GM12878 (cell line): ENCODE measurements at regions not wholly inside any gene's neighbourhood (a gene's known extent, or its start where the extent isn't known, plus 50 kb on each side); places are given as distances from the start of the nearest gene placed in this dataset.

Experiments
- ATAC-seq: fragments of 200-7000 bp; cut with Tn5 transposase; 3 replicates; pipeline ENCODE4 v1.9.1; 2020; ENCODE audit warnings: mild to moderate bottlenecking, moderate library complexity
- BruUV-seq: library from RNA; stranded (reverse); fragments of 400-500 nt; replicated peaks from 2 replicates; lab custom pipeline; 2021; lab: Mats Ljungman, UMichigan
- CTCF ChIA-PET: fragments of 300-600 bp; sonication (Branson Sonifier 250); formaldehyde crosslinking; extraction: SDS; loops from one replicate; lab custom pipeline; 2021; ENCODE audit warnings: inconsistent platforms; lab: Yijun Ruan, JAX
- POLR2A ChIA-PET: fragments of 350-600 bp; formaldehyde crosslinking; extraction: SDS; loops from one replicate; lab custom pipeline; 2021; ENCODE audit warnings: inconsistent platforms; lab: Charles Lee
- RAD21 ChIA-PET: fragments of 300-600 bp; sonication (Branson Sonifier 250); formaldehyde crosslinking; loops from one replicate; lab custom pipeline; 2023; ENCODE audit warnings: antibody characterized with exemption; ENCODE audit not compliant: unreplicated experiment; lab: Charles Lee
- SMC1A ChIA-PET: fragments of 300-600 bp; sonication (Branson Sonifier 250); formaldehyde crosslinking; loops from one replicate; lab custom pipeline; 2023; ENCODE audit not compliant: unreplicated experiment, uncharacterized antibody; lab: Charles Lee
- DNase-seq: peaks from one replicate; pipeline ENCODE4 v3.0.0-alpha.2; 2011; ENCODE audit warnings: low read depth, low spot score
- FAIRE-seq: peaks from 3 replicates; lab custom pipeline; 2011; peaks lifted over from hg19 to GRCh38; lab: Jason Lieb, UNC
- H2AFZ ChIP-seq: 2 replicates; pipeline ENCODE4 v1.6.0; 2011; ENCODE audit warnings: low read depth, low read length, control low read depth; ENCODE audit not compliant: control insufficient read depth
- H3K27ac ChIP-seq: 2 replicates; pipeline ENCODE4 v1.5.1; 2011; ENCODE audit warnings: control low read depth; ENCODE audit not compliant: control insufficient read depth, insufficient read depth
- H3K27me3 ChIP-seq, 2 experiments: replicated peaks in 1 of 2; 2 replicates each; pipeline versions ENCODE4 v1.6.0 to v1.6.1; 2011; ENCODE audit warnings: low read length in 1 of 2; ENCODE audit not compliant: control insufficient read depth in 2 of 2, insufficient read depth in 2 of 2
- H3K36me3 ChIP-seq, 2 experiments: 2 replicates each; pipeline ENCODE4 v1.5.1; 2011; ENCODE audit warnings: low read length in 1 of 2; ENCODE audit not compliant: control insufficient read depth in 2 of 2, insufficient read depth in 2 of 2
- H3K4me1 ChIP-seq: 2 replicates; pipeline ENCODE4 v1.6.1; 2011; ENCODE audit warnings: mild to moderate bottlenecking, low read length, moderate library complexity, mixed read lengths; ENCODE audit not compliant: control insufficient read depth, insufficient read depth
- H3K4me2 ChIP-seq: 2 replicates; pipeline ENCODE4 v1.6.0; 2011; ENCODE audit warnings: control low read depth; ENCODE audit not compliant: control insufficient read depth, insufficient read depth
- H3K4me3 ChIP-seq: fragments of 200-600 bp; sonication (generic); 2 replicates; pipeline ENCODE4 v1.5.1; 2016
- H3K79me2 ChIP-seq: 2 replicates; pipeline ENCODE4 v1.6.0; 2011; ENCODE audit warnings: low read length; ENCODE audit not compliant: control insufficient read depth, insufficient read depth
- H3K9ac ChIP-seq: 2 replicates; pipeline ENCODE4 v1.8.0; 2011; ENCODE audit warnings: low read length, control low read depth, mixed read lengths; ENCODE audit not compliant: control insufficient read depth, insufficient read depth
- H3K9me3 ChIP-seq: replicated peaks from 3 replicates; pipeline ENCODE4 v1.5.1; 2011; ENCODE audit warnings: mild to moderate bottlenecking, low read length; ENCODE audit not compliant: control insufficient read depth, insufficient read depth
- H4K20me1 ChIP-seq: 2 replicates; pipeline ENCODE4 v1.6.0; 2011; ENCODE audit not compliant: control insufficient read depth, insufficient read depth
- CBX5 ChIP-seq: sonication (generic); IDR thresholded peaks from 2 replicates; pipeline ENCODE4 v1.6.1; 2016; ENCODE audit warnings: low read depth, moderate library complexity, mild to moderate bottlenecking, inconsistent platforms
- CHD4 ChIP-seq: fragments of 200-600 bp; sonication (generic); IDR thresholded peaks from 2 replicates; pipeline ENCODE4 v1.6.1; 2016; ENCODE audit warnings: mild to moderate bottlenecking
- CREM ChIP-seq: IDR thresholded peaks from 2 replicates; pipeline ENCODE4 v1.6.1; 2014; ENCODE audit warnings: antibody characterized with exemption, low read depth
- ESRRA ChIP-seq: IDR thresholded peaks from 2 replicates; pipeline ENCODE4 v1.6.1; 2012; ENCODE audit warnings: mild to moderate bottlenecking, low read length, improper control_type of control experiment
- HDAC2 ChIP-seq: fragments of 200-600 bp; sonication (generic); IDR thresholded peaks from 2 replicates; pipeline ENCODE4 v1.6.1; 2017
- MEF2B ChIP-seq: fragments of 450-650 bp; IDR thresholded peaks from 2 replicates; pipeline ENCODE4 v1.6.1; 2018; ENCODE audit warnings: mild to moderate bottlenecking, moderate library complexity; ENCODE audit not compliant: partially characterized antibody, poor library complexity, severe bottlenecking
- MYC ChIP-seq: IDR thresholded peaks from 2 replicates; pipeline ENCODE4 v1.6.1; 2011; ENCODE audit warnings: mild to moderate bottlenecking, low read length, moderate library complexity, inconsistent platforms; ENCODE audit not compliant: insufficient read depth, insufficient replicate concordance, insufficient read length, severe bottlenecking
- NFYA ChIP-seq: IDR thresholded peaks from 2 replicates; pipeline ENCODE4 v1.6.1; 2011; ENCODE audit warnings: low read depth, mild to moderate bottlenecking, low read length, improper control_type of control experiment, borderline replicate concordance
- NKRF ChIP-seq: fragments of 450-650 bp; conservative IDR thresholded peaks from 2 replicates; pipeline ENCODE4 v1.6.1; 2017; ENCODE audit warnings: mild to moderate bottlenecking, moderate library complexity
- POLR2AphosphoS2 ChIP-seq: IDR thresholded peaks from 2 replicates; pipeline ENCODE4 v1.6.1; 2011; ENCODE audit warnings: low read depth, mild to moderate bottlenecking, low read length, improper control_type of control experiment, moderate library complexity
- RCOR1 ChIP-seq: conservative IDR thresholded peaks from 2 replicates; pipeline ENCODE4 v1.6.1; 2012; ENCODE audit warnings: low read depth, low read length, improper control_type of control experiment
- SMAD5 ChIP-seq: IDR thresholded peaks from 2 replicates; pipeline ENCODE4 v1.6.1; 2016; ENCODE audit warnings: antibody characterized with exemption, low read depth
- SREBF1 ChIP-seq: IDR thresholded peaks from 2 replicates; pipeline ENCODE4 v1.6.1; 2012; ENCODE audit warnings: mild to moderate bottlenecking, low read length
- STAT1 ChIP-seq: fragments of 450-650 bp; conservative IDR thresholded peaks from 2 replicates; pipeline ENCODE4 v1.6.1; 2014; ENCODE audit warnings: antibody characterized with exemption, mild to moderate bottlenecking
- YY1 ChIP-seq: IDR thresholded peaks from 2 replicates; pipeline ENCODE4 v1.6.1; 2011; ENCODE audit warnings: low read depth, mild to moderate bottlenecking, low read length
- ZSCAN29 ChIP-seq: fragments of 450-650 bp; IDR thresholded peaks from 2 replicates; pipeline ENCODE4 v1.6.1; 2017; ENCODE audit warnings: mild to moderate bottlenecking, moderate library complexity
- WGBS: methylation state at CpG from one replicate; pipeline ENCODE4 v1.1.6; 2016; ENCODE audit warnings: low lambda C conversion rate; ENCODE audit not compliant: insufficient replicate concordance, insufficient coverage; ENCODE audit errors: missing lambda C conversion rate; 5-methylcytosine and 5-hydroxymethylcytosine counted together
- in situ Hi-C: fragments of 300-500 bp; cut with MboI; formaldehyde crosslinking; loops from 9 replicates; pipeline ENCODE4 v1.14.3; 2018; ENCODE audit warnings: mixed read lengths
- intact Hi-C: fragments of 100-400 bp; cut with micrococcal nuclease; formaldehyde crosslinking; loops from one replicate; pipeline ENCODE4 v1.14.2; 2022; ENCODE audit not compliant: unreplicated experiment
- TF ChIP-seq, protein P1 (sequence below): fragments of 450-650 bp; IDR thresholded peaks from 2 replicates; pipeline ENCODE4 v1.6.1; 2016; ENCODE audit warnings: mild to moderate bottlenecking

DNA sequence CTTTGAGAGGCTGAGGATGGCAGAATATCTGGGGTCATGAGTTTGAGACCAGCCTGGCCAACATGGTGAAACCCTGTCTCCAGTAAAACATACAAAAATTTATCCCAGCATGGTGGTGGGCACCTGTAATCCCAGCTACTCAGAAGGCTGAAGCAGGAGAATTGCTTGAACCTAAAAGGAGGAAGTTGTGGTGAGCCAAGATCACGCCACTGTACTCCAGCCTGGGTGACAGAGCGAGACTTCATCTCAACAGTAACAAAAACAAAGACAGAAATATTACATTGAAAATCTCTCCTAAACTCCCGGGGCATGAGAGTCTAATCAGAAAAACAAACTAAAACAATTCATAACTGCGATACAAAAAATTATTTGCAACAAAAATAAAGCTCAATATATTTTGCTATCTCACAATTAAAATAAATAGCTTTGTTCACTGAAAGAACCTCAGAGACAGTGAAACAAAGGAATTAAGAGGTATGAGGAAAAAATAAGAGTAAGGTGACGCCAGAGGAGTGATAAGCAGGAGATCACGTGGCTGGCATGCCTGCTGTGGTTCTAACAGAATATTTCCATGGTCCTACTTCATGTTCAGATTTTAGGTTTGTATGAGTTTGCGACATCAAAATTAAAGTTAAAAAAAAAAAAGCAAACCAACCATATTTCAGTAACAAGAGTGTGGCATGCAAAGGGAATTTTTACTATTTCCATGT lies 527.7 kb upstream of the POM121L12 start:
- H3K9ac ChIP-seq, result no peak overlapping the region
- H4K20me1 ChIP-seq, result no peaks in the 10 kb centered on the region
- no TSS peak for BruUV-seq
- H3K36me3 ChIP-seq, result no peaks in the 10 kb centered on the region
- POLR2A ChIA-PET, result no interaction called here
- CTCF ChIA-PET, result no interaction called here
- 5% methylated on average over 7 of the region's 7 CpGs for WGBS
- H3K4me1 ChIP-seq, result no peaks in the 10 kb centered on the region
- no peak overlapping the region for H3K27ac ChIP-seq
- RAD21 ChIA-PET, result no interaction called here
- H3K4me2 ChIP-seq, result no peak overlapping the region
- in situ Hi-C loops (no loop called here), intact Hi-C loops (no loop called here)
- no peaks in the 10 kb centered on the region for H3K27me3 ChIP-seq
- FAIRE-seq, result no peak
- SMC1A ChIA-PET, result no interaction called here
- no peaks in the 10 kb centered on the region for H3K9me3 ChIP-seq
- H2AFZ ChIP-seq, result no peak overlapping the region
- no peak for DNase-seq
- no peak overlapping the region for H3K4me3 ChIP-seq
- H3K79me2 ChIP-seq, result no peaks in the 10 kb centered on the region
- TF ChIP-seq MYC (no peak), YY1 (no peak), ESRRA (no peak), ZSCAN29 (no peak), NFYA (no peak), RCOR1 (no peak), MEF2B (no peak), CHD4 (no peak)
- no peak for ATAC-seq

DNA sequence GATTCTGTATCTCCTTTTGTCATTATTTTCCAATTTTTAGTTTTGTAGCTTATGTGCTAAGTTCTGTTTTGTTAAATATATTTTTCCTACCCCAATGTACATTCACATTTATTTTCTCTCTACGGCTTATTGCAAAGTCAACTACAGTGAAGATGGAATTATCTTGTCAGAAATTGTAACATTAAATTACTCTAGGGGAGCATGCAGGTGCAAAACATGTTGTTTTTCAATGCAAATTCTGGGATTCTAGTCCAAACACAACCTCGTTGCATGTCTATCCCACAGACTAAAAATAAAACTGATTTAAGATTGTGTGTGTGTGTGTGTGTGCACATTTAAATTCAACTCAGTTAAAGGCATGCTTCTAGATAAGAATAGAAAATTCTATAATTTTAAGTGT lies 529.1 kb upstream of the POM121L12 start:
- H3K27ac ChIP-seq, result no peak overlapping the region
- ChIA-PET RAD21 (no interaction called here), POLR2A (no interaction called here), CTCF (no interaction called here), SMC1A (no interaction called here)
- no peak overlapping the region for H2AFZ ChIP-seq
- no peaks in the 10 kb centered on the region for H3K27me3 ChIP-seq
- WGBS, result 8% methylated on average over 2 of the region's 2 CpGs
- in situ Hi-C loops, result no loop called here
- no TSS peak for BruUV-seq
- no peaks in the 10 kb centered on the region for H3K36me3 ChIP-seq
- no peak overlapping the region for H3K4me3 ChIP-seq
- ATAC-seq (no peak), FAIRE-seq (no peak), DNase-seq (no peak)
- no peak overlapping the region for H3K4me2 ChIP-seq
- intact Hi-C loops, result no loop called here
- H4K20me1 ChIP-seq, result no peaks in the 10 kb centered on the region
- H3K4me1 ChIP-seq, result no peaks in the 10 kb centered on the region
- no peak overlapping the region for H3K9ac ChIP-seq
- no peaks in the 10 kb centered on the region for H3K79me2 ChIP-seq
- H3K9me3 ChIP-seq, result no peaks in the 10 kb centered on the region
- no peak for TF ChIP-seq NKRF
- TF ChIP-seq SREBF1, result no peak
- TF ChIP-seq ESRRA, result no peak
- no peak for TF ChIP-seq CBX5
- no peak for TF ChIP-seq HDAC2
- TF ChIP-seq STAT1, result no peak
- TF ChIP-seq CREM, result no peak
- TF ChIP-seq SMAD5, result no peak
- TF ChIP-seq, protein P1, sequence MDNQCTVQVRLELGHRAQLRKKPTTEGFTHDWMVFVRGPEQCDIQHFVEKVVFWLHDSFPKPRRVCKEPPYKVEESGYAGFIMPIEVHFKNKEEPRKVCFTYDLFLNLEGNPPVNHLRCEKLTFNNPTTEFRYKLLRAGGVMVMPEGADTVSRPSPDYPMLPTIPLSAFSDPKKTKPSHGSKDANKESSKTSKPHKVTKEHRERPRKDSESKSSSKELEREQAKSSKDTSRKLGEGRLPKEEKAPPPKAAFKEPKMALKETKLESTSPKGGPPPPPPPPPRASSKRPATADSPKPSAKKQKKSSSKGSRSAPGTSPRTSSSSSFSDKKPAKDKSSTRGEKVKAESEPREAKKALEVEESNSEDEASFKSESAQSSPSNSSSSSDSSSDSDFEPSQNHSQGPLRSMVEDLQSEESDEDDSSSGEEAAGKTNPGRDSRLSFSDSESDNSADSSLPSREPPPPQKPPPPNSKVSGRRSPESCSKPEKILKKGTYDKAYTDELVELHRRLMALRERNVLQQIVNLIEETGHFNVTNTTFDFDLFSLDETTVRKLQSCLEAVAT, result no peak
- no peak for TF ChIP-seq POLR2AphosphoS2
